Muscle layer of duodenum (tissue), 2 donors: ENCODE measurements at regions not wholly inside any gene's neighbourhood (a gene's known extent, or its start where the extent isn't known, plus 50 kb on each side); places are given as distances from the start of the nearest gene placed in this dataset.
"Not testable (repeated sequence)": the region's sequence is repeated elsewhere in the genome, so short reads cannot be mapped to it uniquely, and the experiment has no call there.

Experiments
- H3K27ac ChIP-seq: one replicate; pipeline ENCODE4 v1.7.0; 2013; ENCODE audit warnings: mild to moderate bottlenecking, low read length
- H3K27me3 ChIP-seq: one replicate; pipeline ENCODE4 v1.7.0; 2013; ENCODE audit warnings: low read depth, mild to moderate bottlenecking, control low read depth, low read length
- H3K36me3 ChIP-seq, 2 donors: one replicate each; pipeline ENCODE4 v1.7.0; 2013; ENCODE audit warnings: low read length in 2 of 2, control low read depth in 1 of 2, mild to moderate bottlenecking in 1 of 2; ENCODE audit not compliant: insufficient read depth in 2 of 2, control insufficient read depth in 1 of 2
- H3K4me1 ChIP-seq, 2 donors: one replicate each; pipeline ENCODE4 v1.7.0; 2013; ENCODE audit warnings: low read length in 2 of 2, mild to moderate bottlenecking in 2 of 2, control low read depth in 1 of 2, moderate library complexity in 1 of 2; ENCODE audit not compliant: insufficient read depth in 2 of 2, control insufficient read depth in 1 of 2
- H3K4me3 ChIP-seq, 2 donors: one replicate each; pipeline ENCODE4 v1.7.0; 2013; ENCODE audit warnings: low read length in 2 of 2, low read depth in 1 of 2, mild to moderate bottlenecking in 1 of 2
- H3K9me3 ChIP-seq, 2 donors: one replicate each; pipeline ENCODE4 v1.7.0; 2013; ENCODE audit warnings: low read length in 2 of 2, control low read depth in 1 of 2, mild to moderate bottlenecking in 1 of 2; ENCODE audit not compliant: control insufficient read depth in 1 of 2
- donor health status: healthy.

DNA sequence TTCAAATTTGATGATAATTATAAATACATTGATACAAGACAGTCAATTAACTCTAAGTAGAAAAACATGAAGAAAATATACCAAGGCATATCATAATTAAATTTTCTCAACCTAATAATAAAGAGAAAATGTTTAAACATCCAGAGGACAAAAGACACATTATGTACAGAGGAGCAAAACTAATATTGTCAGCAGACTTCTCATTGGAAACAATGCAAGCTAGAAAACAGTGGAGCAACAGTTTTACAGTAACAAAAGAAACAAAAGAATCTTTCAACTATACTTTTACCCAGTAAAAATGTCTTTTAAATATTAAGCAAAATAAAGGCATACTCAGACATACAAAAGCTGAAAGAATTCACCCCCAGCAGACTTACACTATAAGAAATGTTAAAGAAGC is 238.0 kb downstream of the TMA16 start:
- Histone ChIP-seq H3K4me3 (no peak overlapping the region), H3K27ac (no peak overlapping the region), H3K4me1 (no peaks in the 10 kb centered on the region), H3K9me3 (no peaks in the 10 kb centered on the region), H3K36me3 (no peaks in the 10 kb centered on the region), H3K27me3 (no peaks in the 10 kb centered on the region)

DNA sequence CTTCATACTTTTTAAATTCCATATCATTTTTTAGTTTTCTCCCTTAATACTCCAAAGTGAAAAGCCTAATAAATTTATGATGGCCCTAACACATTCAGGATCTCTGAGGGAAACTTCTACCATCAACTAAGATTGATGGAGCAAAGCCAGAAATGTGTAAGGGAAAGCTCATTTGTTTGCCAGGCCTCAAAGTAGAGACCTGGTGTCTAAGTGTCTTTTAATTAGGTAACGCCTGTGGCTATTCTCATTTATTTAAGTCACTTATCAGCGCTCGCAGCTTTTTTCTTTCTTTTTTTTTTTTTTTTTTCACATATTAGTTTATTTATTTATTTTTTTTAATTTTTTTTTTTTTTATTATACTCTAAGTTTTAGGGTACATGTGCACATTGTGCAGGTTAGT is 242.4 kb downstream of the TMA16 start:
- H3K4me1 ChIP-seq = no peaks in the 10 kb centered on the region
- H3K9me3 ChIP-seq = no peaks in the 10 kb centered on the region
- H3K27me3 ChIP-seq = no peaks in the 10 kb centered on the region
- H3K36me3 ChIP-seq = no peaks in the 10 kb centered on the region
- no peak overlapping the region for H3K4me3 ChIP-seq
- H3K27ac ChIP-seq = no peak overlapping the region

DNA sequence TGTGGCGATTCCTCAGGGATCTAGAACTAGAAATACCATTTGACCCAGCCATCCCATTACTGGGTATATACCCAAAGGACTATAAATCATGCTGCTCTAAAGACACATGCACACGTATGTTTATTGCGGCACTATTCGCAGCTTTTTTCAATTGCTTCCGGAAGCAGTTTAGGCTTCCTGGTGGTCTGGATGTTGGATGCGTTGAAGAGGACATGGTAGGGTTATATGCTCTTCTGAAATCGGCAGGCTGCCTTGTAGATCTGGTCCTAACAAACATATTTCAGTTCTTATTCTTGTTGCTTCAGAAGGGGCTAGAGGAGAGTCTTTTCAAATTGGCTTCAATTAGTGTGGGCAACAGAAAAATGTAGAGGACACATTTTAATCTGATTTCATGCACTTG is 243.4 kb downstream of the TMA16 start:
- not testable (repeated sequence) for H3K36me3 ChIP-seq, H3K4me1 ChIP-seq, H3K4me3 ChIP-seq, H3K9me3 ChIP-seq, H3K27me3 ChIP-seq, H3K27ac ChIP-seq

DNA sequence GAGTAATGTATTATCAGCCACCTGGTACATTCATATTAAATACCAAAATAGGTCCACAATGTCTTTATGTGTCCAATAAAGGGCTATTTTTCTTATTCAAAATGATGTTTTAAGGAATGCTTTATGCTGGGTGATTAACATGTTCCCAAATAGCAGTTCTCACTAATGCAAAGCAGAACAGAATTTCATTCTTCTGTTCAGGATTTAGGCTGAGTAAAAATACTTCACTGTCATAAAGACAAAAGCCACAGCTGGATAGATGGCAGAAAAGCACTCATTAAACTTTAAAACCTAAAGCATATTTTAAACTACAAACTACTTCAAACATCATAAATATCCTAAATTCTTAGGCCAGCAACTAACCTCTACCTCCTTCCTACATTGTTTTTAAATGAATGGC is 244.0 kb downstream of the TMA16 start:
- Histone ChIP-seq H3K9me3 (no peaks in the 10 kb centered on the region), H3K27ac (no peak overlapping the region), H3K4me3 (no peak overlapping the region), H3K36me3 (no peaks in the 10 kb centered on the region), H3K4me1 (no peaks in the 10 kb centered on the region), H3K27me3 (no peaks in the 10 kb centered on the region)

DNA sequence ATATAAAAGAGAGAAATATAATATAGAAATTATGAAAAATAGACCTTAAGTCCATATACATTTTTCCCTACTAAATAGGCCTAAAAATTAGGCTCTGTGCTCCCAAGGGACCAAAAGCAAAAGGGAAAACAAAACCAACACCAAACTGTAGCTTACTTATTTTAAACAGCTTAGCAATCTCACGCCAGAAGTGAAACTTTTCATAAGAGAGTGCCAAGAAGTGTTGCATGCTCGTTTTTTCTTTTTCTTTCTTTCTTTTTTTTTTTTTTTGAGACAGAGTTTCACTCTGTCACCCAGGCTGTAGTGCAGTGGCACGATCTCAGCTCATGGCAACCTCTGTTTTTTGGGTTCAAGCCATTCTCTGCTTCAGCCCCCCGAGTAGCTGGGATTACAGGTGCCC is 250.4 kb downstream of the TMA16 start:
- Histone ChIP-seq H3K4me3 (no peak overlapping the region), H3K4me1 (no peaks in the 10 kb centered on the region), H3K27ac (no peak overlapping the region), H3K36me3 (no peaks in the 10 kb centered on the region), H3K27me3 (no peaks in the 10 kb centered on the region), H3K9me3 (no peaks in the 10 kb centered on the region)

DNA sequence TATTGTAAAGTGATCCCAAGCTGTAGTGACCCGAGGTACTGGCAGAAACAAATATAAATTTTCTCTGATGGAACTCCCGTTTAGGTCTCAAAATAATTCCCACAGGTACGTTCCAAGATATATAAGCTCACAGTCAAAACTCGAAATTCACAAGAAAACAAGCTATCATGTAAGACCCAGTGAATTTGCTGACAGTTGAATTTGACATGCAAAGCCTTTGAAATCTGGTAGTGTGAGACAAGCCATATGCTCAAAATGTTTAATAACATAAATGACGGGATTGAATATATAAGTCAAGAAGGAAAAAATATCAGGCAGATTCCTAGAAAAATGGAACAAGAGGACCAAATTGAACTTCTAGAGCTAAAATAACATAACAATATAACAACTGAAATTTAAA is 252.8 kb downstream of the TMA16 start:
- no peaks in the 10 kb centered on the region for H3K36me3 ChIP-seq
- H3K27ac ChIP-seq = no peak overlapping the region
- H3K27me3 ChIP-seq = no peaks in the 10 kb centered on the region
- no peak overlapping the region for H3K4me3 ChIP-seq
- no peaks in the 10 kb centered on the region for H3K9me3 ChIP-seq
- no peaks in the 10 kb centered on the region for H3K4me1 ChIP-seq

DNA sequence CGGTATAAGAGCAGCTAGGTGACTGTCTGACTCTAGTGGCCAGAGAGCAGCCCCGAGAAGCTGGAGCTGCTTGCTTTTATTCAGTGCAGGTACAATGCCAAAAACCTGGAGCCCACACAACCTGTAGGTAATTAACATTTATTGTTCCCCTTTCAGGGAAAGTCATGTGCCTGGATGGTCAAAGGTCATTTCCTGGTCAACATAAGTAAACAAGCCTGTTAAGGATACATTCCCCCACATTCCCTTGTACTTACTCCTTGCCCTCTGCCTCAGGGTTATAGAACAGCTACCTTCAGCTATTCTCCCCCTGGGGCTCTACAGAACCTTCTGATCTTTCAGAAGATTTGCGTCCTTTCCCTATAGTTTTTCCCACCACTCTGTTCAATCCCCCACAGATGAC is 253.4 kb downstream of the TMA16 start:
- no peaks in the 10 kb centered on the region for H3K36me3 ChIP-seq
- no peak overlapping the region for H3K4me3 ChIP-seq
- no peaks in the 10 kb centered on the region for H3K9me3 ChIP-seq
- H3K27ac ChIP-seq = no peak overlapping the region
- H3K27me3 ChIP-seq = no peaks in the 10 kb centered on the region
- H3K4me1 ChIP-seq = no peaks in the 10 kb centered on the region

DNA sequence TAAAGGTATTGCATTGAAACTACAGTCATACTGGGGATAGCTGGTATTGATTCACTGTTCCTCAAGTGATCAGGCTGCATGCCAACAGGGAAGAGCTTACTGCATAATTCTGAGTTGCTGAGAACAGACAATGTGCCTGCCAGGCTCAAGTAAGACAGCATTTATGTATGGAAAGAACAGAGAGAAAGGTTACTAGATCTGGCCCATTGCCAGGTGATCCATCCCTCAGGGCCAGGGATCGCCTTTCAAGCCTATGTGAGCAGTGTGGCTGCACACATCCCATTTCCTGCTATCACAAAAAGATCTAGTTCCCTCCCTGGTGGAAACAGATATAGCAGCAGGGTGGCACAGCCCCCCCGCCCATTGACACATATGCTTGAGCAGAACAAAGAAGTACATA is 254.0 kb downstream of the TMA16 start:
- Histone ChIP-seq H3K9me3 (no peaks in the 10 kb centered on the region), H3K4me3 (no peak overlapping the region), H3K4me1 (no peaks in the 10 kb centered on the region), H3K27me3 (no peaks in the 10 kb centered on the region), H3K27ac (no peak overlapping the region), H3K36me3 (no peaks in the 10 kb centered on the region)

DNA sequence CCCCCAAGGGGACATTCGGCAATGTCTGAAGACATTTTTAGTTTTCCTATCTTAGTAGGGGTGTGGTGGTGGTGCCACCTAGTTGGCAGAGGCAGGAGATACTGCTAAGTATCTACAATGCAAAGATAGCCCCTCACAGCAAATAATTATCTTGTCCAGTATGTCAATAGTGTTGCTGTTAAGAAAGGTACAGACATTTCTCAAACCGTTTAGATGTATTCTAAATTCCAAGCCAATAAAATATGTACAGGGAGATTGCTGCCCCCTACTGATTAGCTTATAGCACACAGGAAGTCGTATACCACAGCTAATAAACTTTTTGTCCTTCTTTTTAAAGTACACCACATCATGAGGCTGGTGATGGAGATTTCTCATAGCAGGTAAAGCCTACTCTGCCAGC is 260.5 kb downstream of the TMA16 start:
- Histone ChIP-seq H3K4me1 (no peaks in the 10 kb centered on the region), H3K27ac (no peak overlapping the region)

DNA sequence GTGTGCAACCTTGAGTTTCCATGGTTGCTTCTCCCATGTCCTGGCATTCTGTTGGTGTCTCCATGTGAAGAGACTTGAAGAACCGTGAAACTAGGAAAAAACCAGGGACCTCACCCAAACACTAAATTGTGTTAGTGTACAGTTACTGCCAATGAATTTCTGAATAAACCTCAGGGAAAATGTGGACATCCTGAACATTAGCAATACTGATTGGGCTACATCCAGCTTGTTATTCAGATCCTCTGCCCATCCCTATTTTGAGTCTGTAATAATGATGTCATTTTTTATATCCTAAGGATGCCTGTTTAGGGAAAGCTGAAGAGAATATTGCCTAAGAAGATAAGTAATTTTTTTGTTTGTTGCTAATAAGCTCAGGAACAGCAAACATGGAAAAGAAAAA is 262.7 kb downstream of the TMA16 start:
- Histone ChIP-seq H3K27me3 (no peaks in the 10 kb centered on the region), H3K36me3 (no peaks in the 10 kb centered on the region), H3K4me3 (no peak overlapping the region), H3K9me3 (no peaks in the 10 kb centered on the region), H3K4me1 (no peaks in the 10 kb centered on the region), H3K27ac (no peak overlapping the region)

More for the DNA sequence above, 260.5 kb downstream of the TMA16 start:
- Histone ChIP-seq H3K9me3 (no peaks in the 10 kb centered on the region), H3K27me3 (no peaks in the 10 kb centered on the region), H3K36me3 (no peaks in the 10 kb centered on the region), H3K4me3 (no peak overlapping the region)

DNA sequence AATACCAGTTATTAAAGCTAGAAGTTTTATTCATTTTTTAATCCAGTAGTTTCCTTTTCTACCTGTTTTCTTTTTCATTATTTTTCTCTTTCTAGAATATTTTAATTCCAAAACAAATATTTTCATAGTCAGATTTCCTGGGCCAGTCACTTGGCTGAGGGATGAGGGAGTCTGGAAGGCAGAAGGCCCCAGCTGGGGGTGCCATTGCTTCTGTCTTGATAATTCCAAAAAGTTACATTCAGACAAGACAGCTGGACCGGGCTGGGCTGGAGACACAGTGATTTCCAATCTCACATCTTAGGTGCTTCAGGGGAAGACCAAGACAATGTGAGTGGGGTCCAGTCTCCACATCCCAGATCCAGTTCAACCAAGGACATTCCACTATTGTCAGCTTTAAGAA is 263.5 kb downstream of the TMA16 start:
- H3K27me3 ChIP-seq = no peaks in the 10 kb centered on the region
- no peak overlapping the region for H3K27ac ChIP-seq
- no peaks in the 10 kb centered on the region for H3K9me3 ChIP-seq
- no peaks in the 10 kb centered on the region for H3K4me1 ChIP-seq
- H3K36me3 ChIP-seq = no peaks in the 10 kb centered on the region
- H3K4me3 ChIP-seq = no peak overlapping the region

DNA sequence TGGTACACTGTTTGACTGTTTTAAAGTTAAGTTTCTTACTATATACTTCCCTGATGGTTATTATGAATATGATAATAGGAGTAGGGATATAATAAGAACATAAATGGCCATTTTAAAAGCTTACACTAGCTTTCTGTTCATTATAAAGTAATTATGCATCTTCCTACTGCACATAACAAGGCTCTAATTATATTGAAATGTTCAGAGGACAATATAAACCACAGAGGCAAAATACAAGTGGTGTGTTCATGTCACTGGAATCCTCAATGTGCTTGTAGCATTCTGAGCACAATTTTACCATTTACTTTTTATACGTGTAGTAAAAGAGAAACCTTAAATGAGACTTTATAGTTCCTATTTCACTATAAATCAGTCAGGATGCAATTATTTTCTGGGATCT is 268.3 kb downstream of the TMA16 start:
- no peaks in the 10 kb centered on the region for H3K9me3 ChIP-seq
- no peaks in the 10 kb centered on the region for H3K4me1 ChIP-seq
- no peaks in the 10 kb centered on the region for H3K27me3 ChIP-seq
- H3K27ac ChIP-seq = no peak overlapping the region
- no peaks in the 10 kb centered on the region for H3K36me3 ChIP-seq
- H3K4me3 ChIP-seq = no peak overlapping the region
